ENCODE measurements at regions not wholly inside any gene's neighbourhood (a gene's known extent, or its start where the extent isn't known, plus 50 kb on each side); places are given as distances from the start of the nearest gene placed in this dataset.

- no peak for TF ChIP-seq CTCF (IDR thresholded peaks at IDR 0.05; ENCODE audit: low read depth, low read length)
- no peak for TF ChIP-seq EZH2phosphoT487 (IDR thresholded peaks at IDR 0.05; ENCODE audit: low read depth)
Measured at GRCh38 chr9:86747711-86748110, 199.6 kb downstream of the GAS1 start.
